HCT116 (cell line): ENCODE measurements at regions not wholly inside any gene's neighbourhood (a gene's known extent, or its start where the extent isn't known, plus 50 kb on each side); places are given as distances from the start of the nearest gene placed in this dataset.
"Not testable (repeated sequence)": the region's sequence is repeated elsewhere in the genome, so short reads cannot be mapped to it uniquely, and the experiment has no call there.

Source experiments
- ATAC-seq: fragments of 200-7000 bp; cut with Tn5 transposase; 2 replicates; pipeline ENCODE4 v1.9.1; 2020; ENCODE audit warnings: mild to moderate bottlenecking, moderate library complexity
- BruUV-seq: library from RNA; stranded (reverse); fragments of 400-500 nt; replicated peaks from 2 replicates; lab custom pipeline; 2021; lab: Mats Ljungman, UMichigan
- CTCF ChIA-PET: fragments of 300-600 bp; sonication (Branson Sonifier 250); formaldehyde crosslinking; loops from one replicate; lab custom pipeline; 2021; ENCODE audit warnings: antibody characterized with exemption; lab: Charles Lee
- POLR2A ChIA-PET: fragments of 300-600, 350-600 bp; sonication (Branson Sonifier 250); formaldehyde crosslinking; loops from one replicate; lab custom pipeline; 2021; ENCODE audit warnings: antibody characterized with exemption; lab: Charles Lee
- RAD21 ChIA-PET, 2 experiments: fragments of 300-600 bp; sonication (Branson Sonifier 250); formaldehyde crosslinking; loops; one replicate each; lab custom pipeline; 2023; ENCODE audit warnings: low total read pairs in 2 of 2; ENCODE audit not compliant: uncharacterized antibody in 2 of 2, unreplicated experiment in 2 of 2, low non-redundant PET in 1 of 2; lab: Charles Lee
- DNase-seq: peaks from one replicate; pipeline ENCODE4 v3.0.0-alpha.2; 2010; ENCODE audit warnings: low read depth, low spot score
- H2AFZ ChIP-seq: fragments of 200-600 bp; shearing (Covaris generic), sonication (generic); 2 replicates; pipeline ENCODE4 v1.6.1; 2017; ENCODE audit warnings: low read depth, mixed run types, mixed read lengths, antibody characterized with exemption, low read length; ENCODE audit not compliant: poor library complexity, severe bottlenecking
- H3K27ac ChIP-seq: 2 replicates; pipeline ENCODE4 v1.5.1; 2012; ENCODE audit warnings: low read depth, low read length
- H3K27me3 ChIP-seq: fragments of 200-600 bp; sonication (generic); 2 replicates; pipeline ENCODE4 v1.6.1; 2016; ENCODE audit warnings: mixed run types, low read length, mixed read lengths; ENCODE audit not compliant: insufficient read depth
- H3K36me3 ChIP-seq, 2 experiments: fragments of 200-500 bp in 1 of 2; fragments of 200-600 bp in 1 of 2; sonication (Bioruptor generic) in 1 of 2; sonication (generic) in 1 of 2; 2 replicates each; pipeline versions ENCODE4 v1.5.1 to v1.6.1; 2014 to 2016; ENCODE audit warnings: low read length in 2 of 2, inconsistent platforms in 1 of 2, mixed read lengths in 1 of 2, mixed run types in 1 of 2; ENCODE audit not compliant: insufficient read depth in 2 of 2, control insufficient read depth in 1 of 2
- H3K4me1 ChIP-seq, 2 experiments: fragments of 200-600 bp in 1 of 2; sonication (generic) in 1 of 2; 2 replicates each; pipeline versions ENCODE4 v1.5.1 to v1.6.1; 2012 to 2017; ENCODE audit warnings: low read length in 2 of 2, inconsistent platforms in 1 of 2, mild to moderate bottlenecking in 1 of 2, mixed read lengths in 1 of 2, mixed run types in 1 of 2, moderate library complexity in 1 of 2; ENCODE audit not compliant: insufficient read depth in 2 of 2, control insufficient read depth in 1 of 2
- H3K4me2 ChIP-seq: fragments of 200-600 bp; sonication (generic); 2 replicates; pipeline ENCODE4 v1.6.1; 2017; ENCODE audit warnings: mixed run types, low read length, mixed read lengths
- H3K4me3 ChIP-seq, 2 experiments: fragments of 200-600 bp in 1 of 2; sonication (generic) in 1 of 2; replicated peaks in 1 of 2; 2 replicates each; pipeline ENCODE4 v1.5.1; 2011 to 2016; ENCODE audit warnings: low read length in 2 of 2, control low read depth in 1 of 2, low read depth in 1 of 2, mild to moderate bottlenecking in 1 of 2, mixed read lengths in 1 of 2, mixed run types in 1 of 2
- H3K79me2 ChIP-seq: fragments of 200-600 bp; sonication (generic); 2 replicates; pipeline ENCODE4 v1.6.1; 2017; ENCODE audit warnings: mild to moderate bottlenecking, mixed run types, low read length, moderate library complexity, mixed read lengths; ENCODE audit not compliant: insufficient read depth
- H3K9ac ChIP-seq: fragments of 200-600 bp; sonication (generic); 2 replicates; pipeline ENCODE4 v1.6.1; 2016; ENCODE audit warnings: low read length, mixed read lengths
- H3K9me2 ChIP-seq: fragments of 200-600 bp; sonication (generic), shearing (Covaris generic); 2 replicates; pipeline ENCODE4 v1.6.1; 2017; ENCODE audit warnings: mixed run types, mild to moderate bottlenecking, moderate library complexity; ENCODE audit not compliant: insufficient read depth
- H3K9me3 ChIP-seq, 2 experiments: fragments of 200-500 bp in 1 of 2; fragments of 200-600 bp in 1 of 2; sonication (Bioruptor generic) in 1 of 2; sonication (generic) in 1 of 2; 2 replicates each; pipeline ENCODE4 v1.6.1; 2014 to 2017; ENCODE audit warnings: low read length in 2 of 2, mixed read lengths in 2 of 2, inconsistent platforms in 1 of 2, low read depth in 1 of 2, mild to moderate bottlenecking in 1 of 2, mixed run types in 1 of 2, moderate library complexity in 1 of 2; ENCODE audit not compliant: control insufficient read depth in 1 of 2, insufficient read depth in 1 of 2
- H4K20me1 ChIP-seq: fragments of 200-600 bp; sonication (generic), shearing (Covaris generic); 2 replicates; pipeline ENCODE4 v1.6.1; 2017; ENCODE audit warnings: mixed run types, mild to moderate bottlenecking, moderate library complexity; ENCODE audit not compliant: insufficient read depth
- CBX3 ChIP-seq: IDR thresholded peaks from 2 replicates; pipeline ENCODE4 v1.6.1; 2012; ENCODE audit warnings: low read depth
- CEBPB ChIP-seq: IDR thresholded peaks from 2 replicates; pipeline ENCODE4 v1.6.1; 2012; ENCODE audit warnings: low read depth
- EZH2 ChIP-seq: fragments of 200-600 bp; sonication (generic); IDR thresholded peaks from 2 replicates; pipeline ENCODE4 v1.6.1; 2017; ENCODE audit warnings: antibody characterized with exemption, mixed run types
- EZH2phosphoT487 ChIP-seq: fragments of 200-600 bp; IDR thresholded peaks from 2 replicates; pipeline ENCODE4 v1.6.1; 2018; ENCODE audit warnings: antibody characterized with exemption, borderline replicate concordance
- FOSL1 ChIP-seq: IDR thresholded peaks from 2 replicates; pipeline ENCODE4 v1.6.1; 2012; ENCODE audit warnings: low read depth
- JUND ChIP-seq: IDR thresholded peaks from 2 replicates; pipeline ENCODE4 v1.6.1; 2012
- POLR2AphosphoS5 ChIP-seq: IDR thresholded peaks from 2 replicates; pipeline ENCODE4 v1.6.1; 2011; ENCODE audit warnings: mild to moderate bottlenecking, low read depth, low read length, moderate library complexity
- SP1 ChIP-seq: IDR thresholded peaks from 2 replicates; pipeline ENCODE4 v1.6.1; 2012; ENCODE audit warnings: low read depth
- SRF ChIP-seq: IDR thresholded peaks from 2 replicates; pipeline ENCODE4 v1.6.1; 2012; ENCODE audit warnings: low read depth
- YY1 ChIP-seq: IDR thresholded peaks from 2 replicates; pipeline ENCODE4 v1.6.1; 2011; ENCODE audit warnings: low read length, low read depth, moderate library complexity, mild to moderate bottlenecking; ENCODE audit not compliant: insufficient replicate concordance; ENCODE audit errors: extremely low read depth
- intact Hi-C: fragments of 100-400 bp; cut with micrococcal nuclease; formaldehyde crosslinking; loops from 2 replicates; pipeline ENCODE4 v1.10.0; 2022
- TF ChIP-seq, protein P1 (sequence below), 3 experiments: fragments of 200-600 bp in 1 of 3; sonication (generic) in 1 of 3; IDR thresholded peaks in 2 of 3; conservative IDR thresholded peaks in 1 of 3; 2 replicates each; pipeline ENCODE4 v1.5.1; 2012 to 2017; ENCODE audit warnings: low read depth in 2 of 3, low read length in 2 of 3, antibody characterized with exemption in 1 of 3, borderline replicate concordance in 1 of 3, control low read depth in 1 of 3, mild to moderate bottlenecking in 1 of 3, mixed read lengths in 1 of 3, mixed run types in 1 of 3, moderate library complexity in 1 of 3; ENCODE audit not compliant: insufficient read depth in 1 of 3

DNA sequence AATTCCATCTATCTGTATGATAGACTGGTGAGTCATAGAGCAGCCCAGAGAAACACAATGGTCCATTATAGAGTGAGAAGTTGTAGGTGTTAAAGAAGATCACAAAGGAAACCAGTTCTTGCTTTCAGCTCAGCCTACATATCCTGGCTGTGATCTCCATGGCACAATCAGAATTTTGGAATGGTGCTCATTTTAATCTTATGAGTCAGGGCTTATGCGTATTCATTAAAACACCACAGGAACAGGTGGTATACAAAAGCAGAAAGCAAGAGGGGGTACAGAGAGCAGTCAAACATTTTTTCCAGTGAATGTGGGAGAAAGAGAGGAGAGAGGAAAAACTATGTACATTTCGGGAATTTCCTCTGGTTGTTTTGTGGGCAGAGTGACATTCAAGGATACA lies 126.9 kb downstream of the MFAP3L start:
- BruUV-seq = no TSS peak
- peaks cover 7 to 34% of the 10 kb centered on the region in 2 experiments; a peak in 3 of 4 replicates for H3K4me1 ChIP-seq
- TF ChIP-seq SP1 = peak; percentile 64
- TF ChIP-seq CBX3 = peak; percentile 54; the same call in 1 of the 2 replicates
- peak; percentile 76 for TF ChIP-seq FOSL1
- TF ChIP-seq, protein P1, sequence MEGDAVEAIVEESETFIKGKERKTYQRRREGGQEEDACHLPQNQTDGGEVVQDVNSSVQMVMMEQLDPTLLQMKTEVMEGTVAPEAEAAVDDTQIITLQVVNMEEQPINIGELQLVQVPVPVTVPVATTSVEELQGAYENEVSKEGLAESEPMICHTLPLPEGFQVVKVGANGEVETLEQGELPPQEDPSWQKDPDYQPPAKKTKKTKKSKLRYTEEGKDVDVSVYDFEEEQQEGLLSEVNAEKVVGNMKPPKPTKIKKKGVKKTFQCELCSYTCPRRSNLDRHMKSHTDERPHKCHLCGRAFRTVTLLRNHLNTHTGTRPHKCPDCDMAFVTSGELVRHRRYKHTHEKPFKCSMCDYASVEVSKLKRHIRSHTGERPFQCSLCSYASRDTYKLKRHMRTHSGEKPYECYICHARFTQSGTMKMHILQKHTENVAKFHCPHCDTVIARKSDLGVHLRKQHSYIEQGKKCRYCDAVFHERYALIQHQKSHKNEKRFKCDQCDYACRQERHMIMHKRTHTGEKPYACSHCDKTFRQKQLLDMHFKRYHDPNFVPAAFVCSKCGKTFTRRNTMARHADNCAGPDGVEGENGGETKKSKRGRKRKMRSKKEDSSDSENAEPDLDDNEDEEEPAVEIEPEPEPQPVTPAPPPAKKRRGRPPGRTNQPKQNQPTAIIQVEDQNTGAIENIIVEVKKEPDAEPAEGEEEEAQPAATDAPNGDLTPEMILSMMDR (IDR thresholded peaks at IDR 0.05 in 2 of 3, conservative IDR thresholded peaks at IDR 0.05 in 1 of 3; ENCODE audit: borderline replicate concordance in 1 of 3, insufficient read depth in 1 of 3, low read depth in 2 of 3, low read length in 2 of 3) = no peak
- TF ChIP-seq CEBPB = peak; percentile 58
- TF ChIP-seq JUND = peak; percentile 76
- TF ChIP-seq YY1 = no peak
- no peak for TF ChIP-seq POLR2AphosphoS5
- TF ChIP-seq, all 23 proteins: peak for 5
- H3K4me3 ChIP-seq = no peak overlapping the region; a peak in 1 of 4 replicates
- H3K9me3 ChIP-seq = no peaks in the 10 kb centered on the region
- peak; percentile 78 for DNase-seq
- H3K36me3 ChIP-seq = no peaks in the 10 kb centered on the region
- no peaks in the 10 kb centered on the region for H3K27me3 ChIP-seq
- H3K27ac ChIP-seq = peak overlapping the region; percentile 25; the same call in 1 of the 2 replicates
- peak overlapping the region; percentile 24 for H2AFZ ChIP-seq
- RAD21 ChIA-PET = no interaction called here
- no peak overlapping the region for H3K9ac ChIP-seq
- H3K4me2 ChIP-seq = peak overlapping the region; percentile 53
- no peaks in the 10 kb centered on the region for H4K20me1 ChIP-seq
- no peaks in the 10 kb centered on the region for H3K9me2 ChIP-seq
- ATAC-seq = peak; percentile 86
- POLR2A ChIA-PET = no interaction called here
- CTCF ChIA-PET = no interaction called here
- intact Hi-C loops = no loop called here
- H3K79me2 ChIP-seq = no peaks in the 10 kb centered on the region

DNA sequence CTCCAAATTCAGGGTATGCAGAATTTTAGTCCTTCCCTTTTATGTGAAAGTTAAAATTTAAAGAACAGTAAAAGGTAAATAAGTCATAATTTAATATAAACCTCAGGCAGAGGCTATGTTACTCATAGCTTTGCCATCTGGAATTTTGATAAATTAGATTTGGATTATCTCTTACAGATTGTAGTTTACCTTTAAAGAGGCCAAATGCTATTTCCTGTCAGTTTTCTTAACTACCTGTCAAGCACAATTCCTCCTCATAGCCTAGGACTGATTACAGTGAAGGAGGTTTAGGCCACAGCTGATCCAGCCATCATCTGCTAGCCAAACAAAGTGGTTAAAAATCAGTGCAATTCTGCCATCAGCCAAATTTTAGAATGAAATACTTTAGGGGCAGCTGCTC lies 128.1 kb downstream of the MFAP3L start:
- Histone ChIP-seq H4K20me1 (no peaks in the 10 kb centered on the region), H3K79me2 (no peaks in the 10 kb centered on the region), H3K36me3 (no peaks in the 10 kb centered on the region), H3K27me3 (no peaks in the 10 kb centered on the region)
- no TSS peak for BruUV-seq
- no peak for DNase-seq
- POLR2A ChIA-PET = no interaction called here
- no peak for ATAC-seq
- TF ChIP-seq SRF (no peak), EZH2 (no peak), EZH2phosphoT487 (no peak)
- TF ChIP-seq, all 23 proteins: peak for 0
- Histone ChIP-seq H3K4me2 (no peak overlapping the region), H3K4me3 (no peak overlapping the region), H3K9me3 (no peaks in the 10 kb centered on the region), H3K27ac (no peak overlapping the region), H3K9ac (no peak overlapping the region), H3K4me1 (peaks cover 7 to 34% of the 10 kb centered on the region in 2 experiments; a peak in 3 of 4 replicates), H2AFZ (peak overlapping the region; percentile 58), H3K9me2 (no peaks in the 10 kb centered on the region)
- ChIA-PET CTCF (interaction anchor here (1.1 kb wide), 1 partner anchor 88 kb away, joined by 3 read pairs; no protein-coding TSS in a partner anchor), RAD21 (no interaction called here)
- intact Hi-C loops = no loop called here

DNA sequence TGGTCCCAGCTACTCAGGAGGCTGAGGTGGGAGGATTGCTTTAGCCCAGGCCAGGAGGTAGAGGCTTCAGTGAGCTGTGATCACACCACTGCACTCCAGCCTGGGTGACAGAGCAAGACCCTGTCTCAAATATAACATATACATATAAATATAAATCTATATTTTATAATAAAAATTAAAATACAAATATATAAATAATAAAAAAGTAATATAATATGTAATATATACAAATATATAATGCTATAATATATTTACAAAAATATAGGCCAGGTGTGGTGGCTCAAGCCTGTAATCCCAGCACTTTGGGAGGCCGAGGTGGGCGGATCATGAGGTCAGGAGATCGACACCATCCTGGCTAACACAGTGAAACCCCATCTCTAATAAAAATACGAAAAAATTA lies 131.4 kb downstream of the MFAP3L start:
- ATAC-seq, intact Hi-C loops, DNase-seq, H3K9me3 ChIP-seq, RAD21 ChIA-PET, H3K27ac ChIP-seq, H3K4me2 ChIP-seq, BruUV-seq, POLR2A ChIA-PET, H2AFZ ChIP-seq, H3K79me2 ChIP-seq, H3K9ac ChIP-seq, H3K27me3 ChIP-seq, H3K9me2 ChIP-seq, H3K36me3 ChIP-seq, CTCF ChIA-PET, H4K20me1 ChIP-seq, H3K4me3 ChIP-seq: not testable (repeated sequence)
- H3K4me1 ChIP-seq = peaks cover 3 to 26% of the 10 kb centered on the region in 2 experiments; a peak in 3 of 4 replicates
